Sigmoid colon (tissue), 3 donors: ENCODE measurements at regions not wholly inside any gene's neighbourhood (a gene's known extent, or its start where the extent isn't known, plus 50 kb on each side); places are given as distances from the start of the nearest gene placed in this dataset.

Experiments used
- POLR2A ChIP-seq, 2 donors: fragments of 450-650 bp; IDR thresholded peaks; one replicate each; pipeline ENCODE4 v1.6.1; 2016; ENCODE audit warnings: antibody characterized with exemption in 2 of 2, mild to moderate bottlenecking in 2 of 2, moderate library complexity in 2 of 2
- TF ChIP-seq, protein P1 (sequence below), 4 experiments: fragments of 450-650 bp in 3 of 4; fragments of 200-600 bp in 1 of 4; IDR thresholded peaks; one replicate each; pipeline ENCODE4 v1.5.1; 2016 to 2019; ENCODE audit warnings: antibody characterized with exemption in 4 of 4, mild to moderate bottlenecking in 3 of 4, moderate library complexity in 2 of 4

DNA sequence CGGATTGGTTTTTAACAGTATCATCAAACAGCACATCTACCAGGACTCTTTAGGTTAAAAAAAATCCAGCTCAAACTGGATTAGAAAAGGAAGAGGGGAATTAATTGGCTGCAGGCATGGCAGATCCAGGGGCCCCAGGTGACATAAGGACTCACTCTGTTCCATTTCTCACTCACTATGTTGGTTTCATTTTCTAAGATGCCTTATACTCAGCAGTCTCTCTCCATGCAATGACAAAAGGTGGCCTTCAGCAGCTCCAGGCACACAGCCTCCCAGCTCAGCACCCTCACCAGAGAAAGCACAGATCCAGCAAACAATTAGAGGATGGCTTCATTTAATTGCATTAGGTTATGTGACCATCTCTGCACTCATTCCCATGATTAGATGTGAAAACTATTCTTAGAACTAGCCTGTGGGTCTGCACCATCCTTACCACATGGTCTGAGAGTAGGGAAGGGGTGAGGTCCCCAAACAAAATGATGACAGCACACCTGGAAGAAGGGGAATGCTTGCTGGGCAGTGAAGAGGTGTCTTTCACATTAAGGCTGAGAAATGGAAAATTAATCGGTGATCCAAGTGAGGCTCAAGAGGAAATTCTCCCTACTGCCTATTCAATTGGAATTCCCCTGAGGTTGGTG is 243.1 kb downstream of the CDH26 start:
- TF ChIP-seq, protein P1, sequence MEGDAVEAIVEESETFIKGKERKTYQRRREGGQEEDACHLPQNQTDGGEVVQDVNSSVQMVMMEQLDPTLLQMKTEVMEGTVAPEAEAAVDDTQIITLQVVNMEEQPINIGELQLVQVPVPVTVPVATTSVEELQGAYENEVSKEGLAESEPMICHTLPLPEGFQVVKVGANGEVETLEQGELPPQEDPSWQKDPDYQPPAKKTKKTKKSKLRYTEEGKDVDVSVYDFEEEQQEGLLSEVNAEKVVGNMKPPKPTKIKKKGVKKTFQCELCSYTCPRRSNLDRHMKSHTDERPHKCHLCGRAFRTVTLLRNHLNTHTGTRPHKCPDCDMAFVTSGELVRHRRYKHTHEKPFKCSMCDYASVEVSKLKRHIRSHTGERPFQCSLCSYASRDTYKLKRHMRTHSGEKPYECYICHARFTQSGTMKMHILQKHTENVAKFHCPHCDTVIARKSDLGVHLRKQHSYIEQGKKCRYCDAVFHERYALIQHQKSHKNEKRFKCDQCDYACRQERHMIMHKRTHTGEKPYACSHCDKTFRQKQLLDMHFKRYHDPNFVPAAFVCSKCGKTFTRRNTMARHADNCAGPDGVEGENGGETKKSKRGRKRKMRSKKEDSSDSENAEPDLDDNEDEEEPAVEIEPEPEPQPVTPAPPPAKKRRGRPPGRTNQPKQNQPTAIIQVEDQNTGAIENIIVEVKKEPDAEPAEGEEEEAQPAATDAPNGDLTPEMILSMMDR (IDR thresholded peaks at IDR 0.05): no peak
- no peak for TF ChIP-seq POLR2A (IDR thresholded peaks at IDR 0.05)
